LHCN-M2 (cell line): ENCODE measurements at regions not wholly inside any gene's neighbourhood (a gene's known extent, or its start where the extent isn't known, plus 50 kb on each side); places are given as distances from the start of the nearest gene placed in this dataset.
"Not testable (repeated sequence)": the region's sequence is repeated elsewhere in the genome, so short reads cannot be mapped to it uniquely, and the experiment has no call there.

Experiments used
- DNase-seq: peaks from one replicate; pipeline ENCODE4 v3.0.0-alpha.2; 2012; ENCODE audit warnings: low read depth

DNA sequence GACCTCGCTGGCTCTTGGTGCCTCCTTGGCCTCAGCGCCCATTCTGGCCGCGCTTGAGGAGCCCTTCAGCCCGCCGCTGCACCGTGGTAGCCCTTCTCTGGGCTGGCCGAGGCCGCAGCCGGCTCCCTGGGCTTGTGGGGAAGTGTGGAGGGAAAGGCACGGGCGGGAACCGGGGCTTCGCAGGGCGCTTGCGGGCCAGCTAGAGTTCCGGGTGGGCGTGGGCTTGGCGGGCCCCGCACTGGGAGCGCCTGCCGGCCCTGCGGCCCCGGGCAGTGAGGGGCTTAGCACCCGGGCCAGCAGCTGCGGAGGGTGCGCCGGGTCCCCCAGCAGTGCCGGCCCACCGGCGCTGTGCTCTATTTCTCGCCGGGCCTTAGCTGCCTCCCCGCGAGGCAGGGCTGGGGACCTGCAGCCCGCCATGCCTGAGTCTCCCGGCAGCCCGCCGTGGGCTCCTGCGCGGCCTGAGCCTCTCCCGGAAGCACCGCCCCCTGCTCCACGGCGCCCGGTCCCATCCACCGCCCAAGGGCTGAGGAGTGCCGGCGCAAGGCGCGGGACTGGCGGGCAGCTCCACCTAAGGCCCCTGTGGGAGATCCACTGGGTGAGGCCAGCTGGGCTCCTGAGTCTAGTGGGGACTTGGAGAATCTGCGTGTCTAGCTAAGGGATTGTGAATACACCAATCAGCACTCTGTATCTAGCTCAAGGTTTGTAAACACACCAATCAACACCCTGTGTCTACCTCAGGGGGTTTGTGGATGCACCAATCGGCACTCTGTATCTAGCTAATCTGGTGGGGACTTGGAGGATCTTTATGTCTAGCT lies 141.1 kb downstream of the SLCO4C1 start:
- DNase-seq, result not testable (repeated sequence)

GRCh38 chr5:102154291-102154690 lies 141.8 kb downstream of the SLCO4C1 start:
- DNase-seq, result no peak

- DNase-seq, result no peak
Measured at GRCh38 chr5:102153003-102153759, 142.9 kb downstream of the SLCO4C1 start.

DNA sequence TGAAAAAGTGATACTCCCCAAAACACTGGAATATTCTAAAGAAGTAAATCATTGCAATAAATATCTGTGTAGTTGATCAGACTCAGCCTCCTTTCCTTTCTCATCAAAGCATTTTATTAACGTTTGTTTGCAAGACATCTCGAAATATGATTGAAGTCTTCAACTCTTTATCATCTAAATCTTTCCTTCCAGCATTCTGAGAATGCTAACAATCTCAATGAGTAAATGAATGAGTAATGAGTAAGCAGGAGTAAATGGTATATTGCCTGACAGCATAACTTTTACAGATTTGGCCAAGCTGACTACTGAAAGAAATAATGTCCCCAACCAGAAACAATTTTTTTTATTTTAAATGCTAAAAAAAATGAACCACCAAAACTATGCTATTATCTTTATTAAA lies 157.1 kb downstream of the SLCO4C1 start:
- DNase-seq, result no peak

DNA sequence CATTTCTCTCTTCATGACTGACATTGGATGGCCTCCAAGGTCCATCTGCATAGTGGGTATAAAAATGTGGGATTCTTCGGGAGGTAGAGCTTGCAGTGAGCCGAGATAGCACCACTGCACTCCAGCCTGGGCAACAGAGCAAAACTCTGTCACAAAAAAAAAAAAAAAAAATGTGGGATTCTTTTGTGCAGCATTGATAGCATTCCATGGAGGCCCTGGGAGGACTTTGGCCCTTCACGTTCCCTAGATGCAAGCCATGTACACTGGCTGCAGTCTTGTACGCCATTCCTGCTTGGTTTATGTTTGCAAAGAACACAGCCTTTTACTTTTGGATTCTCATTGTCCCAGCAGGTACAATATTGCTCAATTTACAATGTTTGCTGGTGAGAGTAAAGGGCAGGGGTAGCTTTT lies 157.8 kb downstream of the SLCO4C1 start:
- DNase-seq, result no peak

DNA sequence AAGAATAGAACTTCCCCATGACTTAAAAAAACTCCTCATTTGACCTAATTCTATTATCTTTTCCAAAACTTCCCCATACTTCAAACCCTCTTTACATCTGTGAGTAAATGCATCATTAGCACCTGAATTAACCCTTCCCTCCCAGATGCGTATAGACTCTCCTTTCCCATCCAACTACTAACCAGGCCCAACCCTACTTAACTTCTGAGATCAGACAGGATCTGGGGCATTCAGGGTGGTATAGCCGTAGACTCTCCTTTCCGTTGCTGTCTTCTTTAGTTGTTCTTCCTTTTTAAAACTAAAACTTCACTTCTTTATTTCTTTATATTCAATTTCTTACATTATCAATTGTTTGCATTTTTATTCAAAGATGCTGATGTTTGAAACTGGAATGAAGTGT lies 165.2 kb downstream of the SLCO4C1 start:
- DNase-seq, result no peak

DNA sequence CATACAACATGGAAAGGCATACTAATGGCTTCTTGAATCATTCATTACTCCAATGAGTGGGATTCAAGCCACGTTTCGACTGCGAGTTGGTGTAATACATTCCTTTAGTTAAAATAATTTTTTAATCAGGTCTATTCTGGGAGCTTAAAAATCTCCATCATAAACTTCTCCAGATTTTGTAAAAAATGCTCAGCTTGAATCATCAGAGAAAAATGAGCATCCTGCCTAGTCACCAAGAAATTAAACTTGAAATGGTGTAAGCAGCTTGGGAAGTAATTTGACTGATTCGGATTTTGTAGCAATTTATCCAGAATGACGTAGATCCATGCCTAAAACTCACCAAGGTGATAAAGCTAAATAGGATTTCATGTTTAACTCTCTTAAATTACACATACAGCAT lies 165.7 kb downstream of the SLCO4C1 start:
- DNase-seq, result no peak

GRCh38 chr5:102119252-102119651 lies 176.8 kb downstream of the SLCO4C1 start:
- DNase-seq, result no peak

DNA sequence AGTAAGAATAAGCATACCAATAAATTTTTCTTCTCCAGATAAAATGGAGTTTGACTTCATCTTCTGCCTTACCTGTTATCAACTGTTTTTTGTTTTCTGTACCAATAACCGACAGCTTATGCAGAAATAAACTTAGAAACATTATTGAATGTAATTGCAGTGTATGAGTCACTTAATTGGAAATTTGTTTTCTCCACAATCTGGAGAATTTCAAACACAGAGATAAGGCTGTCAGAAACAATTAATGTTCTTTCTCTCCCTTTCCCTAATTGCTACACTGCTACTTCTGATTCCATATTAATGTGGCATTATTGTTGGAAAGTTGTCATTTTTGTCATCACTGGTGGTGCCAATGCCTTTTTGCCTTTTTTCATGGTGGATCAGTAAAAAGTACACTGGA lies 180.3 kb downstream of the SLCO4C1 start:
- DNase-seq, result no peak

GRCh38 chr5:102114525-102115069 lies 181.5 kb downstream of the SLCO4C1 start:
- no peak for DNase-seq

- DNase-seq, result no peak
Measured at GRCh38 chr5:102107865-102108264, 188.2 kb downstream of the SLCO4C1 start.

DNA sequence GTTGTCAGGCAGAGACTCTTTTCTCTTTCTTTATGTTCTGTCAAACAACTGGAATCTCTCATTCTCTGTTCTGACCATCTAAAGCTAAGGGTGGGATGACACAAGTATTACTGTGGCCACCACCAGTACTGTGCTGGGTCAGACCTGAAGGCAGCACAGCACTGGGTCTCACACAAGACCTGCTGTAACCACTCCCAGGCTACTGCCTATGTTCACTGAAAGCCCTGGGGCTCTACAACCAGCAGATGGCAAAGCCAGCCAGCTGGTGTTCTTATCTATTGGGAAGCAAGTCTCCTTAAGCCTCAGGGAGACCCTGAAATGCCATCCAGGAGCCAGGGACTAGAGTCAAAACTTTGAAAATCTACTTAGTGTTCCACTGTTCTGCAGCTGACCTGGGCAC lies 189.5 kb downstream of the SLCO4C1 start:
- no peak for DNase-seq

DNA sequence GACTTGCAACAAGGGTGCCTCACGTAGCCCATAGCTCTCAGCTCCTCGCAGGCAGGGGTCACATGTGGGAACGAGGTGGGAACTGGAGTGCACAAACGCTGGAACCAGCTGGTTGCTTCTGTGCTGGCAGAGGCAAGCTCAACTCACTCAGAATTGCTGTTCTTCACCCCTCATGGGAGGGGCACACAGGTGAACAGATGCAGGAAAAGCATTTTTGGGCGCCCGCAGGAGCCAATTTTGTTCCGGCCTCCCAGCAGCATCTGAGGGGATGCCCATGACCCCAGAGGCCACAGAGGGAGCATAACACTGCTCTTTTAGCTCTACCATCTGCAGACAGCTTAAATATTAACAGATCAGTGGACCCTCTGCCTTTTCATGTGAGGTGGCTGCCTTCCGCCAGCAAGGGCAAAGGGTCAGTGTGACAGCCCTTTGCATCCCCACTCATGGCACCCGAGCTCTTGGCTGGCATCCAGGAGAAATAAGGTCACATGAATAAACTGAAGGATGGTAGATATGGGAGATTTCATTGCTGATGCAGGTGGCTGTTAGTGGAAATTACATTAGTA lies 196.2 kb downstream of the SLCO4C1 start:
- no peak for DNase-seq

GRCh38 chr5:102099083-102099482 lies 197.0 kb downstream of the SLCO4C1 start:
- not testable (repeated sequence) for DNase-seq

DNA sequence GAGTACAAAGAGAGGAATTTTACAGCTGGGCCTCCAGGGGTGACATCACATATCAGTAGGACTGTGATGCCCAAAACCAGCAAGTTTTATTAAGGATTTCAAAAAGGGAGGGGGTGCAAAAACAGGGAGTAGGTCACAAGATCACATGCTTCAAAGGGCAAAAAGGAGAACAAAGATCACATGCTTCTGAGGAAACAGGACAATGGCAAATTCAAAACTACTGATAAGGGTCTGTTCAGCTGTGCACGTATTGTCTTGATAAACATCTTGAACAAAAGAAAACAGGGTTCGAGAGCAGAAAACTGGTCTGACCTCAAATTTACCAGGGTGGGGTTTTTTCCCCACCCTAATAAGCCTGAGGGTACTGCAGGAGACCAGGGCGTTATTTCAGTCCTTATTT lies 197.5 kb downstream of the SLCO4C1 start:
- DNase-seq, result not testable (repeated sequence)

- DNase-seq, result no peak
Measured at GRCh38 chr5:102090770-102091169, 205.3 kb downstream of the SLCO4C1 start.

GRCh38 chr5:102089883-102090282 lies 206.2 kb downstream of the SLCO4C1 start:
- no peak for DNase-seq

- DNase-seq, result no peak
Measured at GRCh38 chr5:102087906-102088305, 208.2 kb downstream of the SLCO4C1 start.

DNA sequence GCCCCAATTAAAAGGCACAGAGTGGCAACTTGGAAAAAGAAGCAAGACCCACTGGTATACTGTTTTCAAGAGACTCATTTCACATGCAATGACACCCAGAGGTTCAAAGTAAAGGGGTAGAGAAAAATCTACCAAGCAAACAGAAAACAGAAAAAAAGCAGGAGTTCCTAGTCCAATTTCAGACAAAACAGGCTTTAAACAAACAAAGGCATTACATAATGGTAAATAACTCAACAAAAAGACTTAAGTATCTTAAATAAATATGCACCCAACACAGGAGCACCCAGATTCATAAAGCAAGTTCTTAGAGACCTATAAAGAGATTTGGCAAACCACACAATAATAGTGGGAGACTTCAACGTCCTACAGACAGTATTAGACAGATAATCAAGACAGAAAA lies 215.8 kb downstream of the SLCO4C1 start:
- DNase-seq, result no peak

- no peak for DNase-seq
Measured at GRCh38 chr5:102077920-102078319, 218.2 kb downstream of the SLCO4C1 start.

- DNase-seq, result no peak
Measured at GRCh38 chr5:102069974-102070373, 226.1 kb downstream of the SLCO4C1 start.

- DNase-seq, result no peak
Measured at GRCh38 chr5:102068870-102069269, 227.2 kb downstream of the SLCO4C1 start.
